DMS79 treated with DMSO at 0.1 percent for 48 hours (cell line): ENCODE measurements at regions not wholly inside any gene's neighbourhood (a gene's known extent, or its start where the extent isn't known, plus 50 kb on each side); places are given as distances from the start of the nearest gene placed in this dataset.
"Not testable (repeated sequence)": the region's sequence is repeated elsewhere in the genome, so short reads cannot be mapped to it uniquely, and the experiment has no call there.

ENCODE experiments used
- DNase-seq: peaks from one replicate; lab custom pipeline; 2025; lab: John Stamatoyannopoulos, UW

GRCh38 chr2:75896779-75897366, 186.2 kb upstream of the GCFC2 start:
- no peak for DNase-seq

- no peak for DNase-seq
These were observed 183.5 kb upstream of the GCFC2 start for GRCh38 chr2:75894170-75894569.

GRCh38 chr2:75892490-75892889, 181.8 kb upstream of the GCFC2 start:
- DNase-seq: peak; percentile 7

GRCh38 chr2:75882530-75882929, 171.8 kb upstream of the GCFC2 start:
- DNase-seq: no peak

- DNase-seq: not testable (repeated sequence)
These were observed 164.9 kb upstream of the GCFC2 start for GRCh38 chr2:75875606-75876005.

- not testable (repeated sequence) for DNase-seq
These were observed 161.3 kb upstream of the GCFC2 start for GRCh38 chr2:75871762-75872614.

- DNase-seq: no peak
These were observed 160.0 kb upstream of the GCFC2 start for GRCh38 chr2:75870651-75871137.

- no peak for DNase-seq
These were observed 159.4 kb upstream of the GCFC2 start for GRCh38 chr2:75870133-75870532.

GRCh38 chr2:75865702-75866101, 155.0 kb upstream of the GCFC2 start:
- DNase-seq: no peak

- DNase-seq: no peak
These were observed 154.4 kb upstream of the GCFC2 start for GRCh38 chr2:75865083-75865482.

GRCh38 chr2:75862547-75862946, 151.8 kb upstream of the GCFC2 start:
- DNase-seq: no peak

GRCh38 chr2:75853436-75853835, 142.7 kb upstream of the GCFC2 start:
- DNase-seq: no peak

- DNase-seq: no peak
These were observed 141.9 kb upstream of the GCFC2 start for GRCh38 chr2:75852639-75853038.

GRCh38 chr2:75846683-75847190, 136.0 kb upstream of the GCFC2 start:
- no peak for DNase-seq

GRCh38 chr2:75844651-75845050, 133.9 kb upstream of the GCFC2 start:
- no peak for DNase-seq

GRCh38 chr2:75834588-75834987, 123.9 kb upstream of the GCFC2 start:
- not testable (repeated sequence) for DNase-seq

- no peak for DNase-seq
These were observed 122.7 kb upstream of the GCFC2 start for GRCh38 chr2:75833386-75833785.

- DNase-seq: no peak
These were observed 118.1 kb upstream of the GCFC2 start for GRCh38 chr2:75828826-75829225.

- DNase-seq: not testable (repeated sequence)
These were observed 112.8 kb upstream of the GCFC2 start for GRCh38 chr2:75823515-75823914.

- DNase-seq: no peak
These were observed 111.6 kb upstream of the GCFC2 start for GRCh38 chr2:75822336-75822735.

- no peak for DNase-seq
These were observed 110.0 kb upstream of the GCFC2 start for GRCh38 chr2:75820693-75821092.

- no peak for DNase-seq
These were observed 100.1 kb upstream of the GCFC2 start for GRCh38 chr2:75810611-75811330.
